UCSD-AML1 (cell line): ENCODE measurements at regions not wholly inside any gene's neighbourhood (a gene's known extent, or its start where the extent isn't known, plus 50 kb on each side); places are given as distances from the start of the nearest gene placed in this dataset.
"Not testable (repeated sequence)": the region's sequence is repeated elsewhere in the genome, so short reads cannot be mapped to it uniquely, and the experiment has no call there.

ENCODE experiments used
- DNase-seq: peaks from one replicate; lab custom pipeline; 2025; ENCODE audit not compliant: unreplicated experiment; lab: John Stamatoyannopoulos, UW

DNA sequence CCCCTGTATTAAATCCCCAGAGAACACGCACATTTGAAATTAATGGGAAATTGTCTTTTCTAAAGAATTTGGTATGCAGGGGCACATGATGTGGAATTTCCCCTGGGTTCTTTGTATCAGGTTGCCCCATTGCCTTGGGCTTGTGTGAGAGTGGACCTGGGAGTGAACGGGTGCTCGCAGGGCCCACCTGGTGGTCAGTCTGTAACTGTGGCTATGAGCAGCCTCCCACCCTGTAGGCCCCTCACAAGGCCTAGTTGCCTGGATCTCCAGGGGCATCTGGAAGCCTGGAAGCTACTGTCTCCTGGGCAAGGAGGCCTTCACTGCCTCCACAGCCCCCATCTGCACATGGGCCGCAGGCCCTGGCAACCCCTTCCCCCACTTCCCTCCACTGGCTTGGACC lies 96.7 kb downstream of the SLC25A47 start:
- no peak for DNase-seq

DNA sequence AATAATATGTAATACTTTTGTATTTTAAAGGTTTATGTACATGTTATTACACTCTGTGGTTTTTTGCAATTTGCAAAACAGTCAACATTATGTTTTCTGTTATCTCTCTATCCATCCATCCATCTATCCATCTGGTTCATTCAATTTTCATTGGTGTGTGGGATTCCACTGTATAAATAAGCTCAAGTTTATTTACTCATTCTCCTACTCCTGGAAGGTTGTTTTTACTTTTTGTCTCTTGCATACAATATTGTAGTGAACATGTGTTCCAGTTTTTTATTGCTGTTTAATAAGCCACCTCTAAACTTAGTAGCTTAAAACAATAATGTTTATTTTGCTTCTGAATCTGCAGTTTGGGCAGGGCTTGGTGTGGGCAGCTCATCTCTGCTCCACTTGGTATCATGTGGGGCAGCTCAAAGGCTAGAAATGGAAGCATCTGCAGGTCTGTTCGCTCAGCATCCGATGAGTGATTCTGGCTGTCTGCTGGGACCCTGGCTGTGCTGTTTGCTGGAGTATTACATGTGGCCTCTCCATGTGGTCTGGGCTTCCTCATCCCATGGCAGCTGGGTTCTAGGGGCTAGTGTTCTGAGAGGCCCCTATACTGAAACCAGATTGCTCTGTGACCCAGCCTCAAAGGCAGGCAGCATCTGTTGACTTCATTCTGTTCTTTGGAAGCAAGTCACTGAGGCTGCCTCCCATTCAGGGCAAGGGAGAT lies 98.8 kb downstream of the SLC25A47 start:
- DNase-seq = no peak

DNA sequence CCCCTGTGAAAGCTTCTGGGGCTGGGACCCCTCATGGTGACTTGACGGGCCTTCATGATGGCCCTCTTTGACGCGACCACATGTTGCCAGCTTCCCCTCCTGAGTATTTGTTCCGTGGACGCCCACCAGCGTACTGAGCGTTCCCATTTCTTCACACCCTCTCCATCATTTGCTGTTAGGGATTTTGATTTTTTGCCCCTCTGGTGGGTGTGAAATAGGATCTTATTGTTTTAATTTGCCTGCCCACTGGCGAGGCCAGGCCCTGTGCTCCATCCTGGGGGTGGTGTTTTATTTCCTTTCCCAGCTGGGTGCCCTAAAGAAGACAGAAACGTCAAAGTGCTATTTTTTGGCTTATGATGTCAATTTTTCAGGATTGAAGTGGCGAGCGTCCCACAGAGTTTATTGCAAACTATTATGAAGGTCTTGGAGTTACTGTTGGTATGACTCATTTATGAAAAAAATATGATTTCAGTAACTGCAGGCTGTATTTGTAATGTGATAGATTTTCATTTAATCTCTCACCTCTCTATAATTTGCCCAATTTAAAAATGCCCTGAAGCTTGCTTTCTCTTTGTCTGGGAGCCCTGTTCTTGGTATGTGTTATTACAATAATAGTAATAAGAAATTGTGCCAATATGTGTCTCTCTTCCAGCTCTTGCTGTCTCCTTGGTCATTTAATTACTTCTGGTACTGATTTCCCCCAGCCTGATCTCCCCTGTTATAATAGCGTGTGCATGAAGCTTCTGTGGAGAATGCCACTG lies 99.6 kb downstream of the SLC25A47 start:
- no peak for DNase-seq

DNA sequence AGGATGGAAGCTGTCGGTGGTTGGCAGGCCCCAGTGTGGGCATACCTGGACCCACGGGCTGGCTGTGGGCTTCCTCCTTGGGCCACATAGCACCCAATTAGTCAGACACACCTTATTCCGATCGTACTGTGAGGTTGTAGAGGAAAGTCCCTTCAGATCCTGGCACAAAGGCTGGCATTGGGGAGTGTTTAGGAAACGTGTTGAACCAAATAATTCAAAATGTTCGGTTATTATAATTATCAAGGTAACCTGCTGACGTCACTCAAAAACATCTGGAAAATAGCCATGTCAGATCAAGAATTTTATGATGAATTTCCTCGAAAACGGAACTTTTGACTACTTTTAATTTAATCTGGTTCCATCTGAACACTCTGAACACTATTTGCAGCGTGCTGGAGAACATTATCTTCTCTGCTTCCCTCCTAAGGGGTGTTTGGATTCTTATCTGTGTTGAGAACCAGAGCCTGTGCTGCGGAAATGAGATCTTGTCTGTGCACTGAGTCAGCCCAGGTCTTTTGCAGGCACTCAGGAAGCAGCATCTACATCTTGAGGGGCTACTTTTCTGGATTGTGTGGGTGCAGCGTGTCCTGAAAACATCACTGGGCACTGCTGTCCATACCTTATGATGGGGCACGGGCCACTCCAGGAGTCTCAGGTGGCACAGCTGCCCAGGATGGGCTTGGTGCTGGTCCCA lies 100.3 kb downstream of the SLC25A47 start:
- no peak for DNase-seq

DNA sequence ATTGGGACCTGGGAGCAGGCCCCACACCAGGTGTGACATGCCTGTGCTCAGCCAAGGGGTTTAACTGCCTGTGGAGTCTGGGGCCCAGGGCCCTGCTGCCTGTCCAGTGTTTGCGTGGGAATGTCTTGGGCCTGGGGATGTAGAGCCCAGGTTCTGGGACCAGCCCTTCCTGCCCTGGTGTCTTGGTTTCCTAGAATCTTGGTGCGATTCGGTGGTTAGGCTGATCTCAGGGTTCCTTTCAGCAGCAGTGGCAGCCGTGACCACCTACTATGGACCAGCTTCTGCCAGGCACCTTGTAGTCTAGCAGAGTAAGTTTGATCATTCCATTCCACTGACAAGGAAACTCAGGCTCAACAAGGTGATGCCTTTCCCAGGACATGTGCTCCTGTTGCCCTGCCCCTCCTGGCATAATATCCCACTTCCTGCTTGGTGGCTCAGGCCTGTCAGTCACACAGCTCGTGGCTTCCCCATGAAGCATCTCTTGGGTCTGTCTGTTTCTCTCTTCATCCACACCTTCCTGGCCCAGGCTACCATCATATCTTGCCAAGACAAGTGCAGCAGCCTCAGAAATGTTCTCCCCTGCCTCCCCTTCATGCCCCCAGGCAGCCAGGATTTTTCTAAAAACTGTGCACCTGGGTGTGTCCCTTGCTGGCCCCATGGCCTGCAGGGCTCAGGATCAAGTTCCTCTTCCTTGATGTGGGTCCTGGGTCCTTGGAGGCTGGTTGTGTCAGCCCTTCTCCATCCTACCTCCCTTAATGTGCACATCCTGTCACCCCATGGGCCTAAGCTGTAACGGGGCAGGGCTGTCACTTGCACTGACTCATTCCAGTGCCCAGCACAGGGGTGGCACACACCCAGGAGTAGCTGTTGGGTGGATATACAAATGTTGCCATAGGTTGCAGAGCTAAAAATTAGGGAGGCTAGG lies 101.6 kb downstream of the SLC25A47 start:
- no peak for DNase-seq

DNA sequence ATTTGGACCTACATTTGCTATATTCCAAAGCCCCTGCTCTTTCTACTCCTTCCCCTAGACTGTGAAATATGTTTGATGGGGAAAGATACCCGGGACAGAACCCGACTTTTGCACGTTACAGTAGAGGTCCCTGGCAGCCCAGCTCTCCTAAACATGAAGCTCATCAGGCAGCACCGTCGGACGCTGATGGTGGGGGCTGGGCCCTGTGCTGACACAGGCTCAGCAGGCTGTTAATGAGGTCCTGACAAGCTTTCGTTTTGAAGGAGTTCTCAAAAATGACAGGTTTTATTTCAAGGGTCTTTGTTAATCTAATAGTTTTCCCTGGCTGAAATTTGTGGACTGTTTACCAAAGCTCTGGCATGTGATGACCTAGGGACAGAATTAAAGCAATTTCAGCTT lies 102.3 kb downstream of the SLC25A47 start:
- DNase-seq = no peak

DNA sequence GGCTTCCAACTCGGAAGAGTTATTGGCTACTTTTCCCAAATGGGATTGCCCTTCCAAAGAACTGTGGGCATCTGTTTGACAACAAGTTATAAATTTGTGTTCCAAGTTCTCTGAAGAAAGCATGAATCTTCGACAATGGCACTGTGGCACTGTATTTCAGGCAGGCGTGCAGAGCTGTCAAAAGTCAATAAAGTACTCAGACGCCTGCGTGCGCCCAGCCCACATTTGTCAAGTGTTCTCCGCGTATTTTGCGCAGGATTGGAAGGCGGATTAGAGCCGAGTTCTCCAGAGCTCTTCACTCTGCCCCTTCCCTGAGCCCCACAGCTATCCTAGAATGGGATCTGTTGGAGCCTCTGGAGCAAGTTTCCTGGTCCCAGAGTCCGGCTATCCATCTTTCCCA lies 103.2 kb downstream of the SLC25A47 start:
- no peak for DNase-seq

DNA sequence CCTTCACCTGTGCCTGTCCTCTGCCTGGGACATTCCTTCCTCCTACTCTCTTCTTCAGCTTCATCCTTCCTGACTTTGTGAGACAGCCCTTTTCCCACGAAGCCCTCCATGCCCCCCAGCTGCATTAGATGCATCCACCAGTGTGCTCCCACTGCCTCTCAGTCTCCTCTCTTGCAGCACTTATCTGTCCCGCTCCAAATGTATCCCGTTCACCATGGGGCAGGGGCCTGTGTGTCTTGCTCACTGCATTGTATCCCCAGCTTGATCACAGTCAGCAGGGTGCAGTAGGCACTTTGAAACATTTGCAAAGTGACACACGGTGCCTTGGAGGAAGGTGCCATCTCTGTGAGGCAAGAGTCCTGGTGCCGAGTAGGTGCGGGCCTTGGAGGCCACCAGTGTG lies 104.0 kb downstream of the SLC25A47 start:
- DNase-seq = no peak

DNA sequence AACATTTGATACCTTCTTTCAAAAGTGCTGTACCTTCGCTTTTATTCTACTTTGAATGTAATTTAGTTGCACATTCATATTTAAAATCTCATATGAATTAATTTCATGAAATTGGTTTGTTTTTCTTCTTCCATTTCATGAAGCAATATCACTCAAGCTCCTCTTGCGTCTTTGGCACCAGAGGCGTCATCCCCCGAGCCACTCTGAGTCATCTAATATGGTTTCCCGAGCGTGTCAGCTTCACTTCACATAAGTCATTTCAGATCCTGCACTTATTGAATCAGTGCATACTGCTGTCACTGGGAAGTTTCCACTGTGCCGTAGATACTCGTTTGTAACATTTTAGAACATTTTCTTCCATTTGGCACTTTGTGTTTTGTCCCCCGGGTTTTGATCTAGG lies 105.6 kb downstream of the SLC25A47 start:
- no peak for DNase-seq

DNA sequence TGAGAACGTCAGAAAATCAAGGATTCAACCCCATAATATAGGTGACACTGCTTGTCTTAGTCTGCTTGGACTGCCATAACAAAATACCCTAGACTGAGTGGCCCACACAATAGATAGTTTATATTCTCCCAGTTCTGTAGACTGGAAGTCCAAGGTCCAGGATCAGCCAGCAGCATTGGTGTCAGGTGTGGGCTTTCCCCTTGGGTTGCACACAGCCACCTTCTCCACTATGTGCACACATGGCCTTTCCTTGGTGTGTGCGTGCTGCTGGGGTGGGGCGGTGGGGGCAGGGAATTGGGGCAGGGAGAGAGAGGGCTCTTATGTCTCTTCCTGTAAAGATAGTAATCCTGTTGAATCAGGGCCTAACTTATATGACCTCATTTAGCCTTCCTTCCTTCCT lies 106.4 kb downstream of the SLC25A47 start:
- no peak for DNase-seq

DNA sequence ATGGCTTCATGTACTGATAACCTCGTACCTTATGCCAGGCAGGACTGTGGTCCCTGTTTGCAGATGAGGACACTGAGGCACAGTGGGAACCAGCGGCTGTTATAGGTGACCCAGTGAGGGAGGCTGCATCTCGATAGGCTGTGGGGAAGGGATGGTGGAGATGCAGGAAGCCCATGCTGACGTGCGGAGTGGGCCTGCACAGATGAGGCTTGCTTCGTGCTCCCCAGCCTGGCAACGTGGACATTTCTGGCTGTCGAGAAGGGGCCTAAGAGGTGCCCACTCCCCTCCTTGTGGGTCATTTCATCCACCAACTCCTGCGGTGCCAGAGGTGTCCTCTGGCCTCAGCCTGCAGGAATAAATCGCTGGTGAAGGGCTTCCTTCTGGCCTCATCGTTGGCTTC lies 107.4 kb downstream of the SLC25A47 start:
- DNase-seq = no peak

DNA sequence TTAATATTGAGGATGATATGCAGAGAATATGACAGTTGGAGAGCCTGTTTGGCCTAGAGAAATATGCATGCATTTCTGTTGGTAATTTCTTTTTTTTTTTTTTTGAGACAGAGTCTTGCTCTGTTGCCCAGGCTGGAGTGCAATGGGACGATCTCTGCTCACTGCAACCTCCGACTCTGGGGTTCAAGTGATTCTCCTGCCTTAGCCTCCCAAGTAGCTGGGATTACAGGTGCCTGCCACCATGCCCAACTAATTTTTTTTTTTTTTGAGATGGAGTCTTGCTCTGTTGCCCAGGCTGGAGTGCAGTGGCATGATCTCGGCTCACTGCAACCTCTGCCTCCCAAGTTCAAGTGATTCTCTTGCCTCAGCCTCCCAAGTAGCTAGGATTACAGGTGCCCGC lies 108.3 kb downstream of the SLC25A47 start:
- DNase-seq = not testable (repeated sequence)

DNA sequence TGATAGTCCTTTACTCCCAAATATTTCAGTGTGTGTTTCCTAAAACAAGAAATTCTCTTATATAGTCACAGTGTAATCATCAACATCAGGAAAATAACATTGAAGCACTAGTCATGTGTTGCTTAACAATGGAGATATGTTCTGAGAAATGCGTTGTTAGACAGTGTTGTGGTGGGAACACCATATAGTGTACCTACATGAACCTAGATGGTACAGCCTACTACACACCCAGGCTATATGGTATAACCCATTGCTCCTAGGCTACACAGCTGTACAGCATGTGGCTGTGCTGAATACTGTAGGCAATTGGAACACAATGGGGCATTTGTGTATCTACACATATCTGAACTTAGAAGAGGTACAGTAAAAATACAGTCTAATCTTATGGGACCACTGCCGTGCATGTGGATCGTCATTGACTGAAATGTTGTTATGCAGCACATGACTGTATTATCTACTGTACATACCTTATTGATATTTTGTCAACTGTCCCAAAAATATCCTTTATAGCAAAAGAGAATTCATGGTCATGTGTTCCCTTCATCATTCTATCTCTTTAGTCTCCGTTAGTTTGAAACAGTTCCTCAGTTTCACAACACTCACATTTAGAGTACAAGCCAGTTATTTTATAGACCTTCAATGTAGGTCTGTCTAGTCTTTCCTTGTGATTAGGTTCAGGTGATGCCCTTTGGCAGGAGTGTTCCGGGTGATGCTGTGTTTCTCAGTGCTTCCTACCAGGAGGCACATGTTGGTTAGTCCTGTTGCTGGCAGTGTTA lies 109.7 kb downstream of the SLC25A47 start:
- DNase-seq = no peak

DNA sequence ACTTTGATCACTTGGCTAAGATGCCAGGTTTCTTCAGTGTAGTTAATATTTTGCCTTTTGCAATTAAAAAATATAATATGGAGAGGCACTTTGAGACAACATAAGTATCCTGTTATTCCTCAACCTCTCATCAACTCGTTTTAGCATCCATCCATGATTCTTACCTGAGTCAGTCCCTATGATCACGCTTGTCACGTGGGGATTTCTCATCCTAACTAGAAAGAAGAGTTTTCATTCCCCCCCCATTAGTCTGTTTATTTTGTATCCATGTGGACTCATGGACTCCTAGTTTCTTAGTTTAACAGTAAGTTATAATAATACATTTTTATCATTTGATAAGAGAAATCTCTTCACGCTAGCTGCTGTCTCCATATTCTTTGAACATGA lies 110.3 kb downstream of the SLC25A47 start:
- no peak for DNase-seq

DNA sequence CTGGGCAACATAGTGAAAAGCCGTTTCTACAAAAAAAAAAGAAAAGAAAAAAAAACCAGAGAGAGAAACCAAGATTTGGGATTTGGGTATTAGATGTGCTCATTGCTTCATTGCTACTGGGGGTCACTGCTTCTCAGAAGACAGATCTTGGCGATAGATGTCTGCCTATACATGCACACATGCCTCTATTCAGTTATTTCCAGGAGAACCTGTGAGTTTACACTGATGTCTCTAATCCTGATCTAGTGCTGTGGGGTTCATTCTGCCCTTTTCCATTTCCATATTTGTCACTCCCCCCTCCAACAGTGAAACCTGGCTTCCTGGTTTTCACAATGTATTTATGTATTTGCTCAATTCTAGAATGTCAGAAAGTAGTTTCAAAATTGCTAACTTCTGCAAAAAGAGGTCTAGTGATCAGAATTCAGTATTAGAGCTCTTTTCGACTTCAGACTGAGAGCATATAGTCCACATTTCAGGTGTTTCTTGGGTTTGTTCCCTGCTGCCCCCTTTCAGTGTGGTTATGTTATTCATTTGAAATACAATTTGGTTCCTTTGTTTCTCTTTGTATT lies 111.0 kb downstream of the SLC25A47 start:
- DNase-seq = no peak

DNA sequence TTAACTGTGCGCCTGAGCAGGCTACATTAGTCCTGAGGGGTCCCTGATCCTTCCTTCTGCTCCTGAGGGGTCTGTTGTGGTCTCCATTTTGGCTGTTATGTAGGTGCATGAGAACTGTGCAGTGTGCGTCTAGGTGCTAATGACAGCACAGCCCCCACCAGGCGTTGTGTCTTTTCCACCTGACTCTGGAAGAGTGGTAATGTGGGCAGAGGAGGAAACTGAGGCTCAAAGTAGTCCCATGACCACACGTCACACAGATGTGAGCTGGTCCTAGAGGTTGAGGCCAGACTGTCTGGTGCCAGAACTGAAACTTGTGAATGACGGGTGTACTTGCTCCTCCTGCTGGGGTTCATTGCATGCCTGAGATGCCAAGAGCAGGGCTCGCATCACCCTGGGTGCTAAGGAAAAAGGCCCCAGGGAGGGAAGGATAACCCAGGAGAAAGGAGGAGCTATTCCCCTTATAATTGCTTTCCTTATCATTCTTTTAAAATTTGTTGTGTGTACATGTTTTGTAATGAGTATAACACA lies 111.8 kb downstream of the SLC25A47 start:
- no peak for DNase-seq

DNA sequence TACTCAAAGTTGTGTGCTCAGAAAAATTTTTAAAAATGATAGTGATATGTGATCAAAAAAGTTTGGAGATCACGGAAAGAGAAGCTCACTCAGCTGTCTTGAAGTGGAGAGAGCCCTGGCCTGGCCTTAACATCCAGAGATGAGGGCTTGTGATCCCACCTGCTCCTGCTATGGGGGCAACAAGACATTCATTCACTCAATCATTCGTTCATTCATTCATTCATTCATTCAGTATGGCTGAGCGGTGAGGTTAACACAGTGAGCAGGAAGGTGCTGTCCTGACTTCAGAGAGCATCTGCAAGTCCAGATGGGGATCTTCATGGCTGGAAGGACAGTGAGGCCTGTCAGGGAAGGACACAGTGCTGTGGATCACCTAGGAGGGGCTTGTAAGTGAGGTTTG lies 112.3 kb downstream of the SLC25A47 start:
- no peak for DNase-seq

DNA sequence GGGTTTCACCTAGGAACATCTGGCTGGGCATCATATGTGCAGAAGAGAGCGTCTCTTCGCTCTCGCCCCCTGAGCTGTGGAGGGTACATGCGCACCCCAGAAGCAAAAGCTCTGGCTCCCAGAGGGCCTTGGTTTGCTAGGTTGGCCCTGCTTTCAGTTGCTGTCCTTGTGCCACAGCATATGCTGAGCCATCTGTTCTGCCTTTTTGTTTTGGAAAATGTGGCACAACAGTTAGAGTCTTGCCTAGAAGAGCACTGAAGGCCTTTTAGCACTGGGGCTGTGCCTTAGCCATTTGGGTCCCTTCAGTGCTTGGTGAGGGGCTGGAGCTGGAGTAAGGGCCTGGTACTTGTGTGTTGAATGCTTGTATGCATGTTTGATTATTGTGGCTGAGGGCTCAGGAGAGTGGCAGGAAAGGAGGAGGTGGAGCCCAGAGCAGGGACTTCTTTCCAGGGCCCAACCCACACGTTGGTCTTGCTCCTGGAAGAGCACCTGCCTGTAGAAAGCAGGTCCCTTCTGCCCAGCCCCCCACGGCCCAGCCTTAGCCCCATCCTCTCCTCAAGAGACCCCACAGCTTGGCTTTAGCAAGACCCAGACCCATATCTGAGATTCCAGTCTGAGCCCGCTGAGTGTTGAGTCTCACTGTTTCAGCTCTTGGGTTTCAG lies 113.7 kb downstream of the SLC25A47 start:
- no peak for DNase-seq

DNA sequence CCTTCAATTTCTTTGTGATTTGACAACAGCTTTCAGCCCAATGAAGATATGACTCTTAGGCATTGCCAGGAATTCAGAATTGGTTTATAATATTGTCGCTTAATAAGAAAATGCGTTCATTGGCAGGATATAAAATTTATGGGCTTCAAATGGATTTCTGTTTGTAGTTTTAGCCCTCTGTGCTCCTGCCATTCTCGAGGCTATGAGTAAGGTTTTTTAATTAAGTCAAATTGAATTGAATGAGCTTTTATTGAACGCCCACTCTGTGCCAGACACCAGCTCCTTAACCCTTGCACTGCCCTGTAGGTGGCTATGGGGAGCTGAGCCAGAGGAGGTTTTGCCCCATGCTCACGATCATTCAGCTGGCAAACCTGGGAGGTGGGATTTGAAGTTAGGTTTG lies 115.1 kb downstream of the SLC25A47 start:
- DNase-seq = no peak
